GM21447 (cell line): ENCODE measurements at regions not wholly inside any gene's neighbourhood (a gene's known extent, or its start where the extent isn't known, plus 50 kb on each side); places are given as distances from the start of the nearest gene placed in this dataset.

Experiments used
- ATAC-seq: cut with Tn5 transposase; IDR thresholded peaks from one replicate; pipeline ENCODE4 v1.9.1; 2021; ENCODE audit not compliant: unreplicated experiment

DNA sequence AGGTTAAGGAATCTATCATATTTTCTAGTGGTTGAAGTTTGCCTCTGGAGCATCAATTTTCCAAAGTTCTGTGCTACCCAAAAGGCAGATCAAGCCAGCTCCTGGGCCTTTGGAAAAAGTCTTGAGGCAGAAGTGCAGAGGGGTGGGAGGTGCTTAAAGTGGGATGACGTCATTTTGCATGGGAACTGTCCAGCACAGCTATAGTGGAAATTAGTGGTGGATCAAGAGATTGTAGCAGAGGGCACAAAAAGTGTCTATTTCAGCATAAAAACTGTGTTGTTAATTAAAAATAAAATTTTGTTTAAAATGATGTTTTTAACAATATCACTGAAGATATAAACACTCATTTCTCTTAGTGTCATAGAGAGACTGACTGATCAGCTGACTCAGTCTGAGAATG lies 221.9 kb downstream of the LRRN1 start:
- ATAC-seq, result no peak

DNA sequence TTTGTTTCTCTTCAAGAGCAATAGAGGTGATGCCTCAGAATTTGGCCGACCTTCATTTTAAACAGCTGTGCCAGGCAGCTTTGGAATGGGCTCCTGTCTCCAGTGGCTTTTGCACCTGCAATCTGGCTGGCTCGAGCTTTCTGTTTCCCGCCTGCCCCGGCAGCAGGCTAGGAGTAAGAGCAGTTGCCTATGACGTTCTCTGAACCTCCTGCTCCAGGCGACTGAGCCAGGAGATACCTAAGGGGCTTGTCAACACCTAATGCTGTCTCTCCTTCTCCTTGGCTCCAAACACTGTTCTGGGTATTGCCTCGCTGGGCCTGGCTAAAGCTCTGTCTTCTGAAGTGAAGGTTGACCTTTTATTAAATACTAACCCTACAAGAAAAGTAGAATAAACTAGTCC lies 229.9 kb downstream of the LRRN1 start:
- ATAC-seq, result no peak

DNA sequence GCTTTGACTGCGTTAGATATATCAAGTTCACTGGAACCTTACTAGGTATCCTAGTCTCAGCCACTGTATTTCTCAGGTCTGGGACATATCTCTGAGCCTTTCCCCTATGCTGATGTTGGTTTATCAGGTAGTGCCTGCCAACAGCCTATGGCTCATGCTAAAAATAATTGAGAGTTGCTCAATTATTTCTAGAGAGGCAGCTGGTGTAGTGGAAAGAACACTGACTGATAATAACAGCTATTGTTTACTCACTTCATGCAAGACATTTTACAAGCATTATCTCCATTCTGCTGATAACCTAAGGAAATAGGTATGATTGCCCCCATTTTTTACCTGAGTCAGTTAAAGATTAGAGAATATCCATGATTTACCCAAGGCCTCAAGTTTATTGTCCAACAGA lies 231.4 kb downstream of the LRRN1 start:
- no peak for ATAC-seq

- no peak for ATAC-seq
Measured at GRCh38 chr3:4033296-4033695, 234.1 kb downstream of the LRRN1 start.

GRCh38 chr3:4036046-4036445 lies 236.8 kb downstream of the LRRN1 start:
- ATAC-seq, result no peak

GRCh38 chr3:4038351-4038750 lies 239.1 kb downstream of the LRRN1 start:
- no peak for ATAC-seq

DNA sequence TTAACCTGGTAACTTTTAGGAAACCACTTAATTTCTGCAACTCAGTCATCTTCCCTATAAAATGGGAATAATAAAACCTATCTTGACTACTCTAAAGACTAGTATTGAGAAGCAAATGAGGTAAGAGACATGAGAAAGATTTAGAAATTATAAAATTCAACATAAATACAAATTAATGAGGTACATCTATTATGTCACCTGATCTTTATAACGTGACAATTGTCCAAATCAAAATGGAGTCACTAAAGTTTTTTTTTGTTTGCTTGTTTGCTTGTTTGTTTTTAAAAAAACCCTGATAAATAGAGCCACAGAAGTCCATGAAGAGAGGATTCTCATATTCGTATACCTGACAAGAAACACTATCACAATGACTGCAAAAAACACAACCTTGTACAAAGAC lies 242.8 kb downstream of the LRRN1 start:
- ATAC-seq, result no peak

GRCh38 chr3:4042869-4043268 lies 243.6 kb downstream of the LRRN1 start:
- no peak for ATAC-seq

DNA sequence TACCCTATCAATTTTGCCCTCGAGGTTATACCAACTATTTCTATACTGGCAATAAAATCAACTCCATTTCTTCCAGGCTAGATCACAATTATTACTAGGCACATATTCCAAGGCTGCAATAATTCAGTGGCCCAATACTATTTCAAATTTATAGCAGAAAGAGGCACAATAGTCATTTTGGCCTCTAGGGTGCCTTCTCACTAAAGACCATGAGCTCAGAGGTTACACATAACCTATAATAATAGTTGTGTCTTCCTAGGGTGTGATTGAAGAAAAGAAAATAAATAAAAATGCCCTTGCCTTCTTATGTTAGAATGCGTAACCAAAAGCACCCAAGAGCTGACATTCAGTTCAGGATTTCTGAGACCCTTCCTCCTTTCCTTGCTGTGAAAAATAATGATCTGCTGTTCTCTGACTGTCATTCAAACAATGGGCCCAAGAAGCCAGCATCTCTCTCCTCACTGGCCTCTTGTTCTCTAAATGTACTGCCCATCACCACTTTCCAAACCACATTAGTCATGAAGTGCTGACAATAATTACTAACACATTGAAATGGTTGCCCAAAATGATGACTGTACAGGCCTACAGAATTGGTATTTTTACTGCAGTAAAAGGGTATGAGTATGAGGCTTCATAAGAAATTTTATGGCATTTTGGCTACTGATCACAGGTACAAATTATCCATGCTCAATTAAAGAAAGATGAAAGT lies 244.8 kb downstream of the LRRN1 start:
- no peak for ATAC-seq

- no peak for ATAC-seq
Measured at GRCh38 chr3:4044619-4045018, 245.4 kb downstream of the LRRN1 start.

DNA sequence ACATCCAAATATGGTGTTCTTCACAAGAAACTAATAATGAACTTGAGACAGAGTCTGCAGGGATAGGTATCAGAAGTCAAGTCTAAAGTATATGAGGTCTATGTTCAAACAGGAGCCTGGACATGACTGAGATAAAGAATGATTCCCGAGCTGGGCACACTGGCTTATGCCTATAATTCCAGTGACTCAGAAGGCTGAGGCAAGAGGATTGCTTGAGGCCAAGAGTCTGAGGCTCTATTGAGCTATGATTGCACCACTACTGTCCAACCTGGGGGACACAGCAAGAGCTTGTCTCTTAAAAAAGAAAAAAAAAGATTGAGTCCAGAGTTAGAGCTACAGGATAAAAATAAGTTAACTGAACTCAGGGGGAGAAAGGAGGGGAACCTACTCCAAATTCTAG lies 246.5 kb downstream of the LRRN1 start:
- ATAC-seq, result no peak

DNA sequence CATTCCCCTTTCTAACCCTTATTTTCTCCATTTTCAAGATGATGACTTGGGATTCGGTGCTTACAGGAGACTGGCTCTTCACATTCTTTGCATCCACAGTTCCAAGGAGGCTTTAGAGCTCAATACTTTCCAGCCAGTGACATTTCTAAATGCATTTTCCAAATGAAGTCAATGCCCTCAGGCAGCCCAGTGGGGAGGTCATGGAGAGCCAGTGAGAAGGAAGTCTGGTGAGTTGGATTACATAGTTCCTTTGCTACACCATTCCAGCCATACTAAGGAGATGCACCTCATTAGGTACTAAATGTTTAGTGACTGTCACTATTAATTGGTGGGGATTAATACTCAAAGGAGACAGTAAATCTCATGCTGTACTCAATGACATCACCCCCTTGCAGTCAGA lies 248.1 kb downstream of the LRRN1 start:
- ATAC-seq, result no peak

- no peak for ATAC-seq
Measured at GRCh38 chr3:4052706-4053105, 250.5 kb upstream of the SETMAR start.

- ATAC-seq, result no peak
Measured at GRCh38 chr3:4053975-4054374, 249.2 kb upstream of the SETMAR start.

- no peak for ATAC-seq
Measured at GRCh38 chr3:4060064-4060463, 243.1 kb upstream of the SETMAR start.

GRCh38 chr3:4060603-4061002 lies 242.6 kb upstream of the SETMAR start:
- no peak for ATAC-seq

DNA sequence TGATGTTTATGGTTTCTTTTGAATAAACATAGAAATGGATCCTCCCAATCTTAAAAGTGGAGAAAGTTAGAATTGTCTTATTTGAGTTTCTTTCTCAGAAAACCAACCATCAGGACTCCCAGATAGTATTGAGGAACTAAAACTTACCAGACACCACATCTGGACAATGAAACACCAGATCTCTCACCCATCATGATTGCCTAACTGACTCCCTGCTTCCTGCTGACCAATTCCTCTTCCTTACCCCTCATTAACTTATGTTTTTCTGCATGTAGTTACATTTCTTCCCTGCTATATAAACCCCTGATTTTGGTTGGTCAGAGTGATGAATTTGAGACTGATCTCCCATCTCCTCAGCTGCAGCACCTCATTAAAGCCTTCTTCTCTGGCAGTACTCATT lies 242.0 kb upstream of the SETMAR start:
- no peak for ATAC-seq

DNA sequence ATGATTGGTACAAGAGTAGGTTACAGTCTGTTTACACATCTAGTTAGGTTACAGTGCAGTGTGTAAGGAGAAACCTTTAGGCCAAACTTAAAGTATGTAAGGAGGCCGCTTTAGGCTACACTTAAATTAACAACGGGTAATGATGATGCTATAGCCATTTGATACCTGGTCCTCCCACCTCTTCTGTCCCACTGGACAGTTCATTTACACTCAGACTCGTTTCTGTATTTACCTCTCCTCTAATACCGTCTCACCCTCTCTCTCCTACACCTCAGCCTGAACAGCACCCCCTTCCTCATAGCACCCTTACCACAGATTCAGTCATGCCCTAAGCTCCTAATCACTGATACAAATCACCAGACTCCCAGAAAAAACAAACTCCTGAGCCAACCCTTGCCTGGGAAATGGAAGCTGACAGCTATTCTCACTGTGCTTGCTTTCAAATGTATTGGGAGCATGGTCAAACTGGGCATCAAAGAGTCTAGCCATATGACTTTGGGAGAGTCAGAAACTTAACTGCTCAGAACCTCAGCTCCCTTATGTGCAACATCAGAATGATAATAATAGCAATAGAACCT lies 241.3 kb upstream of the SETMAR start:
- peak; percentile 39 for ATAC-seq

- no peak for ATAC-seq
Measured at GRCh38 chr3:4062621-4063020, 240.5 kb upstream of the SETMAR start.

- ATAC-seq, result no peak
Measured at GRCh38 chr3:4063916-4064574, 239.1 kb upstream of the SETMAR start.

- peak; percentile 84 for ATAC-seq
Measured at GRCh38 chr3:4065085-4065484, 238.1 kb upstream of the SETMAR start.

DNA sequence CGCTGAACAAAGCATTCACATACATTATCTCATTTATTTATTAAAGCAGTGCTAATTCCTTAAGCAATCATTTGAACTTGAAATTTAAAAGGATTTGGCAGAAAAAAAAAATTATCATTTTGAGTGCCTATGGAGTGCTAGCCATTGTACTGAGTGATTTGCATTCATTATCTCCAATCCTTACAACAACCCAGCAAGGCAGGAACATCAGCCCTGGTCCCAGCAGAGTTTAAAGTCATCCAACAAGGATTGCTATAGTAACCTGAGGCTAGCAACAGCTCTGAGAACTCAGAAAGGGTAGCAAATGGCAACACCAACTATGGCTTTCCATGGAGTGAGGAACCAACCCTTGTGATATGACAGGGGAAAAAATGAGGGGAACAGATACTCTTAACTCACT lies 237.6 kb upstream of the SETMAR start:
- ATAC-seq, result no peak

- no peak for ATAC-seq
Measured at GRCh38 chr3:4067893-4068292, 235.3 kb upstream of the SETMAR start.
